Neural cell (in vitro differentiated cells): ENCODE measurements at regions not wholly inside any gene's neighbourhood (a gene's known extent, or its start where the extent isn't known, plus 50 kb on each side); places are given as distances from the start of the nearest gene placed in this dataset.

ENCODE experiments used
- H2AFZ ChIP-seq: fragments of 200-600, 300-800 bp; sonication (generic), shearing (Covaris generic); 2 replicates; pipeline ENCODE4 v1.6.0; 2014; ENCODE audit warnings: low read depth, mild to moderate bottlenecking, antibody characterized with exemption, low read length, moderate library complexity
- H3F3A ChIP-seq: fragments of 200-600 bp; shearing (Covaris generic); 2 replicates; pipeline ENCODE4 v1.6.1; 2016; ENCODE audit warnings: mild to moderate bottlenecking, moderate library complexity, mixed read lengths, antibody characterized with exemption, low read length; ENCODE audit not compliant: insufficient read depth, poor library complexity, severe bottlenecking
- H3K27ac ChIP-seq: fragments of 200-600, 300-800 bp; sonication (generic), shearing (Covaris generic); 2 replicates; pipeline ENCODE4 v1.5.1; 2014; ENCODE audit warnings: mild to moderate bottlenecking, low read length, moderate library complexity
- H3K27me3 ChIP-seq: fragments of 300-800, 200-600 bp; sonication (generic), shearing (Covaris generic); 2 replicates; pipeline ENCODE4 v1.6.0; 2014; ENCODE audit warnings: mild to moderate bottlenecking, low read depth, low read length, moderate library complexity; ENCODE audit not compliant: insufficient read depth
- H3K36me3 ChIP-seq: fragments of 300-800, 200-600 bp; sonication (generic), shearing (Covaris generic); 2 replicates; pipeline ENCODE4 v1.5.1; 2014; ENCODE audit warnings: mild to moderate bottlenecking, antibody characterized with exemption, low read length, moderate library complexity; ENCODE audit not compliant: insufficient read depth
- H3K4me2 ChIP-seq: fragments of 300-800, 200-600 bp; sonication (generic), shearing (Covaris generic); 2 replicates; pipeline ENCODE4 v1.6.0; 2014; ENCODE audit warnings: mild to moderate bottlenecking, low read length
- H3K4me3 ChIP-seq: fragments of 300-800, 200-600 bp; sonication (generic), shearing (Covaris generic); 2 replicates; pipeline ENCODE4 v1.5.1; 2014; ENCODE audit warnings: mild to moderate bottlenecking, low read length, moderate library complexity
- H3K79me2 ChIP-seq: fragments of 200-600 bp; shearing (Covaris generic); replicated peaks from 2 replicates; pipeline ENCODE4 v1.6.0; 2014; ENCODE audit warnings: mild to moderate bottlenecking, low read length, moderate library complexity; ENCODE audit not compliant: insufficient read depth
- H3K9ac ChIP-seq: fragments of 300-800, 200-600 bp; sonication (generic), shearing (Covaris generic); 2 replicates; pipeline ENCODE4 v1.6.1; 2016; ENCODE audit warnings: mild to moderate bottlenecking, low read length, mixed read lengths
- H3K9me2 ChIP-seq: fragments of 200-600 bp; shearing (Covaris generic); 2 replicates; pipeline ENCODE4 v1.6.1; 2016; ENCODE audit warnings: mild to moderate bottlenecking, low read length, mixed read lengths; ENCODE audit not compliant: insufficient read depth
- H3K9me3 ChIP-seq: fragments of 200-600, 300-800 bp; sonication (generic), shearing (Covaris generic); 2 replicates; pipeline ENCODE4 v1.6.1; 2016; ENCODE audit warnings: mild to moderate bottlenecking, mixed run types, low read length, moderate library complexity, mixed read lengths
- H4K20me1 ChIP-seq: fragments of 200-600 bp; shearing (Covaris generic); 2 replicates; pipeline ENCODE4 v1.6.1; 2016; ENCODE audit warnings: mild to moderate bottlenecking, mixed run types; ENCODE audit not compliant: insufficient read depth
- EP300 ChIP-seq: fragments of 450-650 bp; conservative IDR thresholded peaks from 2 replicates; pipeline ENCODE4 v1.6.1; 2014; ENCODE audit warnings: antibody characterized with exemption, mild to moderate bottlenecking, moderate library complexity; ENCODE audit not compliant: poor library complexity, severe bottlenecking
- EZH2 ChIP-seq: fragments of 200-600, 300-800 bp; shearing (Covaris generic), sonication (generic); IDR thresholded peaks from 2 replicates; pipeline ENCODE4 v1.6.1; 2014; ENCODE audit warnings: antibody characterized with exemption, low read length, borderline replicate concordance, mild to moderate bottlenecking; ENCODE audit not compliant: insufficient read depth, poor library complexity, severe bottlenecking
- MXI1 ChIP-seq: fragments of 450-650 bp; conservative IDR thresholded peaks from 2 replicates; pipeline ENCODE4 v1.6.1; 2014; ENCODE audit warnings: antibody characterized with exemption, mild to moderate bottlenecking; ENCODE audit not compliant: poor library complexity, severe bottlenecking
- POLR2AphosphoS5 ChIP-seq: IDR thresholded peaks from 2 replicates; pipeline ENCODE4 v1.6.1; 2012
- RAD21 ChIP-seq: fragments of 450-650 bp; conservative IDR thresholded peaks from 2 replicates; pipeline ENCODE4 v1.6.1; 2014; ENCODE audit warnings: antibody characterized with exemption, mild to moderate bottlenecking, moderate library complexity
- SMC3 ChIP-seq: fragments of 450-650 bp; conservative IDR thresholded peaks from 2 replicates; pipeline ENCODE4 v1.6.1; 2014; ENCODE audit warnings: antibody characterized with exemption, mild to moderate bottlenecking, moderate library complexity; ENCODE audit not compliant: poor library complexity
- TAF1 ChIP-seq: IDR thresholded peaks from 2 replicates; pipeline ENCODE4 v1.6.1; 2012; ENCODE audit warnings: low read depth
- TF ChIP-seq, protein P1 (sequence below): fragments of 450-650 bp; IDR thresholded peaks from 2 replicates; pipeline ENCODE4 v1.5.1; 2014; ENCODE audit warnings: antibody characterized with exemption, mild to moderate bottlenecking, moderate library complexity; ENCODE audit not compliant: poor library complexity, severe bottlenecking
- TF ChIP-seq, protein P2 (sequence below): IDR thresholded peaks from 2 replicates; pipeline ENCODE4 v1.6.1; 2012; ENCODE audit warnings: borderline replicate concordance

DNA sequence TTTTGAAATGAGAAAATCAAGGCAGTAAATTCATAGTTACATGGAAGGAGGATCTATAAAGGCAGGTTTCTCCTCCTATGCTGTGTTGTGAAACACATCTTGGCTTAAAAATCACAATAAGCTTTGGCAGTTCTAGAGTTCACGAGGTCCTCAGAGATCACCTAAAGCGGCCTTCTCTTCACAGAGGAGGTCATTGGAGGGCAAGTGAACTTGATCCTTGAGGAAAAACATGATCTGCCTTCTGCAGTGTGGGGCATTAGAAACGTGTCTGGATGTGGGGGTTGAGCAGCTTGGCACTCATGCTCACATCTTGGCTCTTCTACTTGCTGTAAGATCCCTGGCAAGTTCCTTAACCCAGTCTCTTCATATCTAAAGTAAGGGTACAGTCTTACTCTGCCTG, 96.1 kb upstream of the BMPER start:
- no peak for TF ChIP-seq SMC3
- Histone ChIP-seq H3K27ac (no peak overlapping the region), H4K20me1 (no peaks in the 10 kb centered on the region), H3K4me3 (no peak overlapping the region), H3K79me2 (no peaks in the 10 kb centered on the region), H3F3A (no peaks in the 10 kb centered on the region), H3K9me3 (no peaks in the 10 kb centered on the region), H2AFZ (no peak overlapping the region), H3K27me3 (no peaks in the 10 kb centered on the region), H3K9me2 (no peaks in the 10 kb centered on the region), H3K36me3 (no peaks in the 10 kb centered on the region), H3K4me2 (no peak overlapping the region), H3K9ac (no peak overlapping the region)

DNA sequence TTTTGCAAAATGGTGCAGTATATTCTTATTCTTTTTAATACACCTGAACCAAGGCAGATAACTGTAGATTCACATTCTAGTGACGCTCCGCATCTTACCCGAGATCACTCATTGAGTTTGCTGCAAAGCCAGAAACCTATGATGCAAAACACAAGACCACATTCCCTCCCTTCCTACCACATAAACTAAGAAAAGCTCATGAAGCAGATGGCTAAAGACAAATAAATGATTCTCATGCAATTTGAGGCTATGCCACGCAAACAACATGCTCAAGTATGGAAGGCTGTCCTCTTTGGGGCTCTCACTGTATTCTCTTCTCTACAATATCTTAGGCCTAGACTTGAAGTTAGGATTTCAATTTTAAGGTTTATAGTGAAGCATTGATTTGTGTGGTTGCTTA, 95.0 kb upstream of the BMPER start:
- H3K79me2 ChIP-seq, result no peaks in the 10 kb centered on the region
- no peak for TF ChIP-seq POLR2AphosphoS5
- TF ChIP-seq EP300, result no peak
- no peak for TF ChIP-seq SMC3
- no peak for TF ChIP-seq EZH2
- TF ChIP-seq, protein P1, sequence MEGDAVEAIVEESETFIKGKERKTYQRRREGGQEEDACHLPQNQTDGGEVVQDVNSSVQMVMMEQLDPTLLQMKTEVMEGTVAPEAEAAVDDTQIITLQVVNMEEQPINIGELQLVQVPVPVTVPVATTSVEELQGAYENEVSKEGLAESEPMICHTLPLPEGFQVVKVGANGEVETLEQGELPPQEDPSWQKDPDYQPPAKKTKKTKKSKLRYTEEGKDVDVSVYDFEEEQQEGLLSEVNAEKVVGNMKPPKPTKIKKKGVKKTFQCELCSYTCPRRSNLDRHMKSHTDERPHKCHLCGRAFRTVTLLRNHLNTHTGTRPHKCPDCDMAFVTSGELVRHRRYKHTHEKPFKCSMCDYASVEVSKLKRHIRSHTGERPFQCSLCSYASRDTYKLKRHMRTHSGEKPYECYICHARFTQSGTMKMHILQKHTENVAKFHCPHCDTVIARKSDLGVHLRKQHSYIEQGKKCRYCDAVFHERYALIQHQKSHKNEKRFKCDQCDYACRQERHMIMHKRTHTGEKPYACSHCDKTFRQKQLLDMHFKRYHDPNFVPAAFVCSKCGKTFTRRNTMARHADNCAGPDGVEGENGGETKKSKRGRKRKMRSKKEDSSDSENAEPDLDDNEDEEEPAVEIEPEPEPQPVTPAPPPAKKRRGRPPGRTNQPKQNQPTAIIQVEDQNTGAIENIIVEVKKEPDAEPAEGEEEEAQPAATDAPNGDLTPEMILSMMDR, result no peak
- TF ChIP-seq TAF1, result no peak
- no peak for TF ChIP-seq MXI1
- TF ChIP-seq RAD21, result no peak
- TF ChIP-seq, protein P2, sequence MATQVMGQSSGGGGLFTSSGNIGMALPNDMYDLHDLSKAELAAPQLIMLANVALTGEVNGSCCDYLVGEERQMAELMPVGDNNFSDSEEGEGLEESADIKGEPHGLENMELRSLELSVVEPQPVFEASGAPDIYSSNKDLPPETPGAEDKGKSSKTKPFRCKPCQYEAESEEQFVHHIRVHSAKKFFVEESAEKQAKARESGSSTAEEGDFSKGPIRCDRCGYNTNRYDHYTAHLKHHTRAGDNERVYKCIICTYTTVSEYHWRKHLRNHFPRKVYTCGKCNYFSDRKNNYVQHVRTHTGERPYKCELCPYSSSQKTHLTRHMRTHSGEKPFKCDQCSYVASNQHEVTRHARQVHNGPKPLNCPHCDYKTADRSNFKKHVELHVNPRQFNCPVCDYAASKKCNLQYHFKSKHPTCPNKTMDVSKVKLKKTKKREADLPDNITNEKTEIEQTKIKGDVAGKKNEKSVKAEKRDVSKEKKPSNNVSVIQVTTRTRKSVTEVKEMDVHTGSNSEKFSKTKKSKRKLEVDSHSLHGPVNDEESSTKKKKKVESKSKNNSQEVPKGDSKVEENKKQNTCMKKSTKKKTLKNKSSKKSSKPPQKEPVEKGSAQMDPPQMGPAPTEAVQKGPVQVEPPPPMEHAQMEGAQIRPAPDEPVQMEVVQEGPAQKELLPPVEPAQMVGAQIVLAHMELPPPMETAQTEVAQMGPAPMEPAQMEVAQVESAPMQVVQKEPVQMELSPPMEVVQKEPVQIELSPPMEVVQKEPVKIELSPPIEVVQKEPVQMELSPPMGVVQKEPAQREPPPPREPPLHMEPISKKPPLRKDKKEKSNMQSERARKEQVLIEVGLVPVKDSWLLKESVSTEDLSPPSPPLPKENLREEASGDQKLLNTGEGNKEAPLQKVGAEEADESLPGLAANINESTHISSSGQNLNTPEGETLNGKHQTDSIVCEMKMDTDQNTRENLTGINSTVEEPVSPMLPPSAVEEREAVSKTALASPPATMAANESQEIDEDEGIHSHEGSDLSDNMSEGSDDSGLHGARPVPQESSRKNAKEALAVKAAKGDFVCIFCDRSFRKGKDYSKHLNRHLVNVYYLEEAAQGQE, result no peak
- no peaks in the 10 kb centered on the region for H3K9me2 ChIP-seq
- no peaks in the 10 kb centered on the region for H3K36me3 ChIP-seq
- H3F3A ChIP-seq, result no peaks in the 10 kb centered on the region
- H3K4me3 ChIP-seq, result no peak overlapping the region
- no peak overlapping the region for H3K9ac ChIP-seq
- no peak overlapping the region for H3K4me2 ChIP-seq
- H4K20me1 ChIP-seq, result no peaks in the 10 kb centered on the region
- no peaks in the 10 kb centered on the region for H3K27me3 ChIP-seq
- H3K27ac ChIP-seq, result no peak overlapping the region
- no peak overlapping the region for H2AFZ ChIP-seq
- no peaks in the 10 kb centered on the region for H3K9me3 ChIP-seq

DNA sequence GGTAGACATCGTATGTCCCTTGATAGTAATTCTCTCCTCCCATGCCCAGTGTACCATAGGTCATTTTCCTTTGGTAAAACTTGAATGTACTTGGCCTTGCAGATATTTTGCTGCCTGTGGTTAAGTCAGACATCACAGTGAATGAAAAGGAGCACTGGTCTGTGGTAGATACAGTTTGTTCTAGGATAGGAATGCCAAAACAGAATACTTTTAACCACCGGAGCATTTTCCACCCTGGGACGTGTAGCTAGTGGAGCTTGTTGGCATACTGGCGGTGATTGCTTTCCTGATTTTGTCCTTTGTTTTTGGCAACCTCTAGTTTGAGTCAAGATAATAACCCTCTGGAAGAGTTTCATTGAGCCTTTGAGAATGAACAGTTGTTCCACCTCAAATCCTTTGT, 92.0 kb upstream of the BMPER start:
- no peak overlapping the region for H3K27ac ChIP-seq
- H3K9me3 ChIP-seq, result no peaks in the 10 kb centered on the region
- no peaks in the 10 kb centered on the region for H3K36me3 ChIP-seq
- no peaks in the 10 kb centered on the region for H3K79me2 ChIP-seq
- no peaks in the 10 kb centered on the region for H3F3A ChIP-seq
- H3K27me3 ChIP-seq, result no peaks in the 10 kb centered on the region
- no peak overlapping the region for H3K9ac ChIP-seq
- TF ChIP-seq RAD21, result no peak
- TF ChIP-seq MXI1, result no peak
- TF ChIP-seq EP300, result no peak
- TF ChIP-seq, protein P1, result no peak
- TF ChIP-seq SMC3, result no peak
- TF ChIP-seq, protein P2, result no peak
- TF ChIP-seq EZH2, result no peak
- no peak for TF ChIP-seq POLR2AphosphoS5
- TF ChIP-seq TAF1, result no peak
- H4K20me1 ChIP-seq, result no peaks in the 10 kb centered on the region
- H3K4me3 ChIP-seq, result no peak overlapping the region
- H3K4me2 ChIP-seq, result no peak overlapping the region
- no peak overlapping the region for H2AFZ ChIP-seq
- H3K9me2 ChIP-seq, result no peaks in the 10 kb centered on the region
